HG02763 (cell line): ENCODE measurements at regions not wholly inside any gene's neighbourhood (a gene's known extent, or its start where the extent isn't known, plus 50 kb on each side); places are given as distances from the start of the nearest gene placed in this dataset.

Source experiments
- ATAC-seq: cut with Tn5 transposase; IDR thresholded peaks from one replicate; pipeline ENCODE4 v1.9.1; 2021; ENCODE audit warnings: mild to moderate bottlenecking, moderate library complexity; ENCODE audit not compliant: unreplicated experiment

DNA sequence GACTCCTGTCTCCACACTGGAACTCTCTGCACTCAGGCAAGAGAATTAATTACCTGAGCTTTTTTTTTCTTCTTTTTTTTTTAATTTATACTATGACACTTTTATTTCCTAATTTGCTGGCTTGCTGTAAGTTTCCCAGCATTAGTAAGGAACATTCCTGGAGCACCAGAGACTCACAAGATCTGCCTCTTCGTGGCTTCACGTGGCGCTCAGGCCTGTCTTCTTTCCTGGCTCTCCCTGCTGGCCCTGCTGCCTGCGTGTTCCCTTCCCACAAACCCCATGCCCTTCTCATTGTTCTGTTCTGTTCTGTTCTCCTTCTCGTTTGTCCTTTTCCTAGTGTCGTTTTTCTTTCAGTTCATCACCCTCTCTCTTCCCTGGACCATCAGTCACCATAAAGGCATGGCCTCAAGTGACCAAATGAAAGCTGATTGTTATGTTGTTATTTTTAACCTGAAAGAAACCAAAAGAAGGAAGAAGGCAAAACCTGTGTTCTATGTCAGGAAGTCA is 591.6 kb upstream of the PFKP start:
- ATAC-seq = no peak

DNA sequence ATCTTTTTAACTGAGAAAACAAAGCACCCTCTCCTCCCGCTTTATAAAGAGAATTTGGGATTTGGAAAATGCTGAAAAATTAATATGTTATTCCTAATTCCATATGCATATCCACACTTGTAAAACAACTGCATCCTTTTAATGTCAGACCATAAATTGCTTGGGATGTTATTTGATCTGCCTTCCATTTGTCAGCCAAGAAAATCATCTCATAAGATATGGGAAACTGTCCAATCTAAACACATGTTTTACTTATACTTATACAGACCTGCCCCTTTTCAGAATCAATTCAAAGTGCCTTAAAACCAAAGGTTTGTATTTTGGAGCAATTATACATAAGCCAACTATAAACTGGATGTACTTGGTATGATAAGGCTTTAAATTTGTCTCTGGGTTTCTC is 595.5 kb upstream of the PFKP start:
- no peak for ATAC-seq

DNA sequence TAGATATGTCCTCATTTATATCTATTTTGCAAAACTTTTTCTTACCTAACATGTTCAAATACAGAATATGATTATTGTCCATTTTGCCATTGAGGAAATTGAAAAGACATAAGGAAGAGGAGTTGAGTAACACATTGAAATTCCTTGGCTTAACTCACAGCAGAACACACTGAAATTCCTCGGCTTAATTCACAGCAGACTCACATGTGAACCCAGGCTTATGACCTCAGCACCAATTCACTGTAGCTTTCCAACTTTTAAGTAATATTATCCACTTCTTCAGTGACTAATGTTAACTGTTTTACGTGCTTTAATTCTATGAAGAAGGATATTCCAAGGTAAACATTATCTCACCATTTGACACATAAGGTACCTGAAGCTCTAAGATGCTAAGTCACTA is 597.5 kb upstream of the PFKP start:
- ATAC-seq = no peak

DNA sequence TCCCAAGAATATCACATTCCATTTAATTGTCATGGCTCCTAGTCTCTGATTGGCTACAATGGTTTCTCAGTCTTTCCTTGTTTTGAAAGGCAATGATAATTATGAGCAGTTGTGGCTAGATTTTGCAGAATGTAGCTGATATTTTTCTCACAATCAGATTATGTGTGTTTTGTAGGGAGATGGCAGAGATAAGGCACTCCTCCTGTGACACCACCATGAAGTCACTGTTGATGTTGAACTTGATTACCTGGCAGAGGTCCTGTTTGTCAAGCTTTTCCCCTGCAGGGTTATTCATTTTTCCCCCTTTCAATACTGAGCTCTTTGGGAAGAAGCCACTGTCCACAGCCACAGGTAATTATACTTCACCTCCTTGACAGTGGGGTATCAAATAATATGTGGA is 602.9 kb upstream of the PFKP start:
- ATAC-seq = no peak

DNA sequence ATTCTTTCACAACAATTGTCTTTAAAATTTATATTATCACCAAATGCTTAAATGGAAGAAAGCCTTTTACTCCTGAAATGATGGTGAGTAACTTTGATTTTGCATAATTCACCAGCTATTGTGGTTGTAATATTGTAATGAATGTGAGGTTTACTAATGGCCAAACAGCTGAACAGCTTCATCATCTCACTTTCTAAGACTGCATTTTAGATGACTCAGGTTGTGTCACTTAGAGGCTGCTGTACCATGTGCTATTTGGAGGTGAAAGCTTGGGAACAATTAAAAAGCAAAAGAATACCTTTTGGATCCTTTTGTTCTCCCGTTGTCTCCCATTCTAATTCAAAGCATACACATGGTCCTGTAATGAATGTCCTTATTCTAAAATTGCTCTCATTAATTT is 604.0 kb upstream of the PFKP start:
- ATAC-seq = no peak

DNA sequence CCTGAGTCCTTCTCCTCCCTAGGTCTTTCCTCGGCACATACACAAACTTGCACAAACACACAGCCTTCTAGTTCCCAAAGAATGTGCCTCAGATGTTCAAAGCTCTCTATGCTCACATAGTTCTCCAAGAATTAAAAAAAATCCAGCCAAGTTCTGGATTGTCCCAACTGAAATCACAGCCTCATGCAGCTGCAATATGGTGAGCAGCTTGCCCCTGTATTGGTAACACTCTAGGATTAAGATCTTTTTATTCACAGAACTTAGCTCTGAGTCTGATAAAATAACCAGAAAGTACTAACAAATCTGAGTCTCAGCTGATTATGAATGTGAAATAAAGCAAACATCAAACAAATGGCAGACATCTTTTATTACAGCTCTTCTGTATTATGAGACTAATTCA is 604.8 kb upstream of the PFKP start:
- ATAC-seq = no peak

DNA sequence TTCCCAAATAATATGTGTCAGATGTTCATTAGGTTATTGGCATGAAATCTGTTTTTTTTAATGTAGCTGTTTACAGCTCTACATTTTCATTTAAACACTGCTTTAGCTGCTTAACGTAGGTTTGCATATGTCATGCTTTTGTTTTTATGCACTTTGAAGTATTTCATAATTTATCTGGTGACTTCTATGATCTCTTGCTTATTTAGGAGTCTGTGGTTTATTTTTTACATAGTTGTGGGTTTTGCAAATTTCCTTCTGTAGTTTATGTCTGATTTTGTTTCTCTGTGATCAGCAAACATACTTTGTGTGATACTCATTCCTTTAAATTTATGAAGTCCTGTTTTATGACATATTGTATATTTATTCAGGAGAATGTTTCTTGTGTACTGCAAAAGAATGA is 606.5 kb upstream of the PFKP start:
- ATAC-seq = no peak

DNA sequence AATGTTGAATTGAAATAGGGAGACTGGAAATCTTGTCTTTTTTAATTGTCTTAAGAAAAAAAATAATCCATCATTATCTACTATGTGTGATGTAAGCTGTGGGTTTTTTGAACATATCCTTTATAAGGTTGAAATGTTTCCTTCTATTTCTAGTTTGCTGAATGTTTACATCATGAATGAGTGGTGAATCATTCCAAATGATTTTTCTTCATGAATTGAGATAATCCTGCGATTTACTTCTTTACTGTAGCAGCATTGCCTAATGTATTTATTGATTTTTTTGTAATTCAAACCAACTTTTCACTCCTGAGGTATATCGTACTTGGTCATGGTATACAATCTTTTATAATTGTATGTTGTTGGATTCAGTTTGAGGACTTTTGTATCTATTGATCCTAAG is 607.6 kb upstream of the PFKP start:
- no peak for ATAC-seq

DNA sequence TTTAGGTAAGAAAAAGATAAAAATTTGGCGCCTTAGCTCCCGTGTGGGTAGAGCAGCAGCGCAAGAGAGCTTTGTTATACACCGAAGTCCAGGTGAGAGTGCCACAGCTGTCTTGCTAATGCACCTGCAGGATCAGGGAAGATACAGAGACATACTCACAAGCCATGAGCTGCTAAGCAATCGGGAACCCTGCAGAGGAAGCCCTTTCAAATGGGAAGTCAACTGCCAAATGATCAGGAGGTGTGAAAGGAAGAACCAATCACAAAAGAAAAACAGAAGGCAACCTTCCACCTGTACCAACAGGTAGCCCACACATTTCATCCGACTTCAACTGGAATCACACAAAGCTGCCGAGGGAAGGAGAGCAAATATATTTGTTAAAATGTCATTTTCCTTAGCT is 610.5 kb upstream of the PFKP start:
- no peak for ATAC-seq

DNA sequence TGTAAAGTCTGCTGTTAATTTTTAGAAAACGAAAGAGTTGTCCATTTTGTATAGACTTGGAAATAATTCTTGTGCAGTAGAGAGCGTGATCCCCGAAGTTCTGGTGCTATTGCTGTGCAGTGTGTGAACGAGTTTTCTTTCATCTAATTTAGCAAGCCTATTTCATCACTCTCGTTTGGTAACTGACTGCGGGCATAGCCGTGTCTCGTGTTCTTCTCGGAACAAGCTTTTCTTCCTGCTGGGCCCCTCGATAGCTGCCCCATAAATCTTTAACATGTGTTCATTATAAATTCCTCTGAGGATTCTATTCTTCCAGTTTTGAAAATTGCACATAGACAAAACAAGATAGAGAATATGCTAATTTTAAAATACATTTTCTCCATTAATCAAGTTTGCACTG is 622.0 kb upstream of the PFKP start:
- no peak for ATAC-seq

DNA sequence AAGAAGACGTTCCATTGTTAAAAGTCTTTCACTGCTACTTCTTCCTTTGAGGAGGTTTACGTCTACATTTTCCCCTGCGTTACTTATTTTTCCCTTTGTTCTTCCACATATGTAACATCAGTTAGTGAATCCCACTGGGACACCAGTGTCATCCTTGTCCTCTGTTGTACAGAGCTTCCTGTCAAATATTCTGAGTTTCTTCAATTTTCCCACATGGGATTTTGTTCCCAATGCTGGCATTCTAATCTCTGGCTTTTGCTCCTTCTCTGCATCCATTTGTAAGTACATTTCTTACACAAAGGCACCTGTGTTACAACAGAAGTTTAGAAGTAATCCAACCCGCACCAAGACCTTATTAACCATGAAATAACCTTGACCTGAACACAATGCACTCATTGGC is 627.4 kb upstream of the PFKP start:
- ATAC-seq = no peak

DNA sequence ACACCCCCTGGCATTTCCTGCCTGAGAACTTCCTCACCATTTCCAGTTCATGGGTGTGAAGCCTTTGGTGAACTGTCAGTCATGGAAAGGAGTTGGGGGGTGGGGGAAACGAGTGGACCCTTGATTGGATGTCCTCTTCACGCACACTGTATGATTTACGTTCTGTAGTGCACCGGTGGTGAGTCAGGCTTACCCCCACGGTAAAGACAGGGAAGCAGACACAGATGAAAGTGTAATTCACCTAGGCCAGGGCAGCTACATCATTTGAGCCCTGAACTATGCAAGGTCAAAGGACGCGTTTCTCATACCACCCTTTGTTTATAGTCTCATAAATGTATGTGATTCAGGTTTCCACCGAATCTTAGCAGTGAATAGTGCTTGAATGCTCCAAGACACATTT is 628.3 kb upstream of the PFKP start:
- ATAC-seq = no peak

DNA sequence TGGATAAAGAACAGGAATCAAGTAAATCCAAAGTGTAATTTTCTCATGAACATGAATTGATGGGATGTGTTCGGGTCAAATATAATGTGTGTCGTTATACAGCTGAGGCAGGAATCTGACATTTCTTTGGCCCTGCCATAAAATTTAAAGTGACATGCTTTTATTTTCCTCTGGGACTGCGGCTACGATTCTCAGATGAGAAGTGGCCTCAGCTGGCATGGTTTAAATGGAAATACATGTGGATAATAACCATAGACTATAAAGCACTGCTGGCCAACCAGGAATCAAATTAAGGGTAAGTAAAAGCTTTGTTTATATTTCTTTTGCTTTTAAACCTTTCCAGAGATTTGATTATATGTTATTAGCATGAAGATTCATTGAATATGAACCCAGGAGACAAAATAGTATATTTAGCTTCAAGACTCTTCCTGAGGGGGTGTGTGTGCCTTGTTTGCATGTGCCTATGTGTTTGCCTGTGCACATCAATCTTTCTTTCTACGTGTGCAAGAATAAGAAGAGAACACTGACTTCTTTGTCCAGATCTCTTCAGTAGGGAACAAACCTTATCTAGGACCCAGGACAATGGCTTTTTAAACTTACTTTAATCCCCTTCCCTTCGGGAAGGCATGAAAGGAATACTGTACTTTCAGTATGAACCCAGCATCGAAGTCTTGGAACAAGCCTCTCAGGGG is 629.0 kb upstream of the PFKP start:
- ATAC-seq = no peak

DNA sequence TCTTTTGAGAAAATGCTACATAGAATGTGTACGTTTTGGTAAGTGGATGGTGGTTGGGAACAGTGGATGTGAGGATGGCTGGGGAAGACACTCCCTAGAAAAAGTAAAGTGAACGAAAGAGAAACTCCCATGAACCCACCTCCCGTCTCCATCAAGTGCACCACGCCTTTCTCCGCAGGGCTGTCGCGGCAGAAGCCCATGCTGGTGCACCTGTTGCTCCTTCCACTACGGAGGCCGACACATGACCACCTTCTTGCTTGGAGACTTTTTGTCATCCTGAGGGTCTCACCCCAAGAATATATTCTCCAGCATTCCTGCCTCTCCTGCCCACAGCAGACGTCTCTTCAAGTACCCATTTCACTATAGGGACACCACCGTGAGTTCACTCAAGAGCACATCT is 630.4 kb upstream of the PFKP start:
- ATAC-seq = no peak

DNA sequence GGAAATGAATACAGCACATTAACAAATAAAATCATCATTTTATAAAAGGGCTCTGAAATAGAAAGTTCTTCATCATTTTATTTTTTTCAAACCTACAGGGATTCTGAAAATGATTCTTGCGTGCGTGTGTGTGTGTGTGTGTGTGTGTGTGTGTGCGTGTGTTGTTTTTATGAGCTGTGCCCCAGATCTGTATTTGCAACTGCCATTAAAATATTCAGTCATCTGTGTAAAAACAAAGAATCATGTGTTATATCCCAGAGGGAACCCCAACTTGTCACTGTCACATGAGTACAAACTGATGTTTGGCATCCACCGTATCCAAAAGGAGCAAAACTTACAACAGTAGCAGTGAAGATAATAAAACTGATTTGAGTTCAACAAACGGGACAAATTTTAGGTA is 635.4 kb upstream of the PFKP start:
- no peak for ATAC-seq

DNA sequence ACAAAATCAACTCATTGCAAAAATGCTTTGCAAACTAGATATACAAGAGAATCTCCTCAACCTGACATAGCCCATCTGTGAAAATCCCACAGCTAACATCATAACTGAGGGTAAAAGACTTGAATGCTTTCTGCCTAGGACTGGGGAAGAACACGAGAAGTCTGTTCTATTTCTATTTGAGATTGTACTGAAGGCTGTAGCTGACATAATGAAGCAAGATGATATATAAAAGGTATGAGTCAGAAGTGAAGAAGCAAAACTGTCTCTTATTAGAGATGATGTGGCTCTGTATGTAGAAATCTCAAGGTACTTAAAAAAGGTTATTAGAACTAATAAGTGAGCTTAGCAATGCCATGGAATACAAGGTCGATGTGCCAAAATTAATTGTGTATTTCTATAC is 639.9 kb upstream of the PFKP start:
- ATAC-seq = no peak

DNA sequence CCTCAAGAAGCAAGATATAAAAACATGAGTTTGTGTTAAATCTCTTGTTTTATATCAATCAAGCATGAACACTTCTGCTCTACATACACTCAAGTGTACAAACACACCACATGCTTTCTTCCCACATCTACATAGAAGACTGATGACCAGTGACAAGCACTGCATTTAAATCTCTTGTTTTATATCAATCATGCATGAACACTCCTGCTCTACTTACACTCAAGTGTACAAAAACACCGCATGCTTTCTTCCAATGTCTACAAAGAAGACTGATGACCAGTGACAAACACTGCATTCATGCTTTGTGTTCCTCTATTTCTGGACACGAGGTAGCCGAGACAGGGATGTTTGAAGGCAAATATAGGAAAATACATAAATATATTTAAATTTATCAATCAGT is 642.0 kb upstream of the PFKP start:
- ATAC-seq = no peak

DNA sequence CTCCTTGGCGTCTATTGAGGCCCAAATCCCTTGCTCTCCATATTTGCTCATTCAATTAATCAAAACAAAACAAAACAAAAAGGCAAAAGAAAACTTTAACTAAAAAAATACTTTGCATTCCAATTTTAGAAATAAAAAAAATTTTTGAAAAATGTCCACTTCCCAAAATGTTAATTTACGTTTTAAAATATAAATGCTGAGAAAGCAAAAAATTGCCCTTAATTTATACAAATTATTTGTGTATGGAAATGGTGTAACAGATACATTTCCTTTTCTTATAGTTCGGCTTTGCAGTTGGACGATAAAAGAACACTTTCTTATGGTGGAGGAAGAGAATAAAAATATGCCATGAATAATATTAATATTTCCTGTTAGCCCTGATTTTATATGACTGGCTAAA is 652.8 kb upstream of the PFKP start:
- ATAC-seq = no peak

DNA sequence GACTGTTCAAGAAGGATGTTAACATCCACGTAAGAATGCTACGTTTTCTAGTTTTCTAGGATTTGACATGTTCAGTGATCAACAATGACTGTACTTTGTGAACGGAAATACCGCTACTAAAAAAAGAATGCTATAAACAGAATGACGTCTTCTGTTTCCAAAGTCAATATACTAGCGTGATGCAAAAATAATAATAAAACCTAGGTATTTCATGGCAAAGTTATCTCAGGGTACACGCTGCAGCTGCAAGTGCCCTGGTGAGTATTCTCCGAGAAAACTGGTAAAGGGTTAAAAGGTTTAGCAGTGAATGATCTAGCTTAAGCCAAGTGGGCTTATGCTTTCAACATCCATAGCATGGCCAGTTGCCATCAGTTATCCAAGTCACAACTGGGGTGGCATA is 653.3 kb upstream of the PFKP start:
- no peak for ATAC-seq

DNA sequence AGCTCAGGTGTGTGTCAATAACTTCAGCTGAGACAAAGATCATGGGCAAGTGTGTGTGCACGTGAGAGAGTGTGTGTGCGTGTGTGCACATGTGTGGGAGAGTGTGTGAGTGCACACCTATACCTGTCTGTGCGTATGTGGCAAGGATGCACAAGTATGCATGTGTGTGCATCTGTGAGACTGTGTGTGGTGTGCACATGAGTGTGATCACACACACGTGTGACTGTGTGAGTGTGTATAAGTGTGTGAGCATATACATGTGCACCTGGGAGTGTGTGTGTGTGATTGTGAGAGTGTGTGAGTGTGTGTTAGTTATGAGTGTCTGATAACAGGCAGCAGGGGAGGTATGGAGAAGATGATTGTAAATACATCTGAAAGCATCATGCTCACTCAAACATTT is 657.3 kb upstream of the PFKP start:
- no peak for ATAC-seq

DNA sequence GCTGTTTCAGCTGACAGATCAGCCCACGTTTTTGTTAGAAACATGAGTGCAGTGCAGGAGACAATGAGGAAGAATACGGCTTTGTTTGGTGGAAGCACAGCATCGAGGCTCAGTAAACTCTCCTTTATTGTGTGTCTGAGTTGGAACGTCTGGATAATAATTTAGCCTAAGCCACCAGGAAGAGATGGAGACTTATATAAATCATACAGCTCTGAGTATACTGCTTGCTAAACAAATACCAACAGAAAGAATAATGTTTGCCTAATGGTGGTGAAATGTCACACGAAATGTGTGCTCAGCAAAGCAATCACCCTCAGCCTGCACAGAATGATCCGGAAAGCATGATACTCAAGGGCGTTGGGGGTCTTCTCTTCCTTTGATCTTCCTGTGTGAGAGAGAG is 664.1 kb upstream of the ADARB2 start:
- no peak for ATAC-seq

DNA sequence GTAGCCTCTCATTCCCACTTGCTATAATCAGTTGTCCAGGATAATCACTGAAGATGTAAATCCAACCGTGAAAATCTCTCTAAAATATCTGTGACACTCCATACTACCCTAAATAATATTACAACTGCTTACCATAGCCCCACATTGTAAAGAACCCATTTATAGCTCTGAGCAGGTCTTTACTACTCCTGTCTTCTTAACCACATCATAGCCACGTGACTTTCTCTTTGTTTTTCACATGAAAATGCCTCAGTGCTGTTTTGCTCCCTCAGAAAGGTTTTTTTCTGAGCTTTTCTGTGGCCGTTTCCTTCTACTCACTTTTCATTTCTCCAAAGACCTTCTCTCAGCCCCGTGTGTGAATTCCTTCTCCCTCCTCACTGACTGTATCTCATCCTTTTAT is 662.2 kb upstream of the ADARB2 start:
- no peak for ATAC-seq

DNA sequence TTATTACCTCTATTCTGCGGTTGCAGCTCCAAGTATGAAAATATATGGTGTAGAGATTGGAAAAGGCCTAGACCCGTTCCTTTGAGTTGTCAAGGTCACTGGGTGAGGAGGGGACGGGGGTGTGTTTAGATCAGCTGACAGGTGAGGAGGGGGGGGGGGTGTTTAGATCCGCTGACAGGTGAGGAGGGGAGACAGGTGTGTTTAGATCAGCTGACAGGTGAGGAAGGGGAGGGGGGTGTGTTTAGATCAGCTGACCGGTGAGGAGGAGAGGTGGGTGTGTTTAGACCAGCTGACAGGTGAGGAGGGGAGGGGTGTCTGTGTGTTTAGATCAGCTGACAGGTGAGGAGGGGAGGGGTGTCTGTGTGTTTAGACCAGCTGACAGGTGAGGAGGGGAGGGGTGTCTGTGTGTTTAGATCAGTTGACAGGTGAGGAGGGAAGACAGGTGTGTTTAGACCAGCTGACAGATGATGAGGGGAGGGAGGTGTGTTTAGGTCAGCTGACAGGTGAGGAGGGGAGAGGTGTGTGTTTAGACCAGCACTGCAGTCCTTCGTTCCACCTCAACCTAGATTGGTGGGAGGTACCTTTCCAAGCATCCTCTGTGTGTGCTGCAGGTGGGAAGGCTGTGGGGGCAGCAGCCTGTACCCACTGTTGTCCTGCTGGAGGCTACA is 655.0 kb upstream of the ADARB2 start:
- no peak for ATAC-seq
